ENCODE measurements at regions not wholly inside any gene's neighbourhood (a gene's known extent, or its start where the extent isn't known, plus 50 kb on each side); places are given as distances from the start of the nearest gene placed in this dataset.

DNA sequence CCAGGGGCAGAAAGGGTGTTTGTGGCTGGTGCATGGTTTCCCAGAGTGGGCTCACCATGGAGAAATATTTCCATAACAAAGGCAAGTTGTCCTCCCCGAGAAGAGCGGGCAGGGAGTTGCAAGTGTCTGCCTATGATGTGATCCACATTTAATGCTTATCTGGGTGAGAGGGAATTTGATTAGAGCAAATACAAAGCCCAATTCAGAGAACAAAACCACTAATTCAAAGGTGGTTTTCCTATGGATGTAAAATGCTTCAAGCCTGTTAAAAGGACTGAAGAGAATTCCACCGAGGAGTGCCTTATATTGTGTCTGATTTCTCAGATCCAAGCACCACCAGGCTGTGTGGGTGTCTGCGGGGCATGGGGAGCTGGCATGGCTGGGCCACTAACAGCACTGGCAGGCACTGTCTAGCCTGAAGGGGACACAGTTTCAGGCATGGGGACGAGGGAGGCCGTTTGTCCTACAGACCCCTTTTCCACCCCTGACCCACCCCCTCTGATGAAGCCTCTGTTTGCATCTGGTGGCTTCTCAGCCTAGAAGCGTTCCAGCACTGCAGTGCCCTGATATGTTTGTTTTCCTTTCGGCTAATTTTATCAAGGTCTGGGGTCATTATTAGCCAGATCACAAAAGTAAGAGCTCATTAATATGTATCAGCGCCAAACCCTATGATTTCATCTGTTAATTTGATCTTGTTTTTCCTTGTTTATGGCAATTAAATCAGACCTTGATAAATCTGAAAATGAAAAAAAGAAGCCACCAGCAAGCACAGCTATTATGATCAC, 357.3 kb downstream of the HRH4 start:
- no peaks in the 10 kb centered on the region for H3K9me3 ChIP-seq
- H3K27me3 ChIP-seq, result no peaks in the 10 kb centered on the region
- no peaks in the 10 kb centered on the region for H3K4me1 ChIP-seq
- no peak overlapping the region for H3K4me3 ChIP-seq
- TF ChIP-seq POLR2A (IDR thresholded peaks at IDR 0.05) (no peak), CTCF (IDR thresholded peaks at IDR 0.05) (no peak)
- intact Hi-C loops (cut with DNase I; ENCODE audit: low total_unique reads), result no loop called here
- no peaks in the 10 kb centered on the region for H3K36me3 ChIP-seq
- no peak overlapping the region for H3K27ac ChIP-seq
- DNase-seq, result no peak

- no peaks in the 10 kb centered on the region for H3K27me3 ChIP-seq
- no peak overlapping the region for H3K4me3 ChIP-seq
- intact Hi-C loops (cut with DNase I; ENCODE audit: low total_unique reads), result no loop called here
- no peak overlapping the region for H3K27ac ChIP-seq
- H3K9me3 ChIP-seq, result no peaks in the 10 kb centered on the region
- no peaks in the 10 kb centered on the region for H3K36me3 ChIP-seq
- no peaks in the 10 kb centered on the region for H3K4me1 ChIP-seq
- TF ChIP-seq POLR2A (IDR thresholded peaks at IDR 0.05), result no peak
- TF ChIP-seq CTCF (IDR thresholded peaks at IDR 0.05), result no peak
- no peak for DNase-seq
Measured at GRCh38 chr18:24818441-24818840, 358.0 kb downstream of the HRH4 start.

GRCh38 chr18:24819141-24819890, 358.9 kb downstream of the HRH4 start:
- H3K27me3 ChIP-seq, result no peaks in the 10 kb centered on the region
- intact Hi-C loops (cut with DNase I; ENCODE audit: low total_unique reads), result no loop called here
- DNase-seq, result no peak
- H3K9me3 ChIP-seq, result no peaks in the 10 kb centered on the region
- TF ChIP-seq CTCF (IDR thresholded peaks at IDR 0.05), result no peak
- no peaks in the 10 kb centered on the region for H3K4me1 ChIP-seq
- no peak overlapping the region for H3K27ac ChIP-seq
- H3K4me3 ChIP-seq, result no peak overlapping the region
- H3K36me3 ChIP-seq, result no peaks in the 10 kb centered on the region

DNA sequence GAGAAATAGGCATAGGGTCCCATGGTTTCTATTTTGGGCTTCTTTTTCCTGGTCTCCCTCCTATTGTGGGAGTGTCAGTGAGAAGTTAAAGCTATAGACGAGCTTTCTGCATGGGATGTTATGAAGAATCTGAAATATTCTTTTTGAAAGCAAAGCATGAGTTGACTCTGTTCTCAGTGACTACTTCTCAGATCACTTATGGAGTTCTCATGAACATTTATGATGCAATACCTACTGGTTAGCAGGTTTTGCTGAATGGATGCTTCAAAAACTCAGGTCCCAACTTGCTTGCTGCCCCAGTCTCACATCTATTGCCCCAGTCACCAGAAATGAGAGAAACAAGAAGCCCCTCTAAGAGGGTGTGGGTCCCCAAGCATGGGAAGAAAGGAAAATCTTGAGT, 365.0 kb downstream of the HRH4 start:
- H3K9me3 ChIP-seq, result no peaks in the 10 kb centered on the region
- H3K4me3 ChIP-seq, result no peak overlapping the region
- no peaks in the 10 kb centered on the region for H3K4me1 ChIP-seq
- intact Hi-C loops (cut with DNase I; ENCODE audit: low total_unique reads), result no loop called here
- H3K27me3 ChIP-seq, result no peaks in the 10 kb centered on the region
- no peaks in the 10 kb centered on the region for H3K36me3 ChIP-seq
- TF ChIP-seq POLR2A (IDR thresholded peaks at IDR 0.05) (no peak), CTCF (IDR thresholded peaks at IDR 0.05) (no peak)
- H3K27ac ChIP-seq, result no peak overlapping the region
- DNase-seq, result no peak

DNA sequence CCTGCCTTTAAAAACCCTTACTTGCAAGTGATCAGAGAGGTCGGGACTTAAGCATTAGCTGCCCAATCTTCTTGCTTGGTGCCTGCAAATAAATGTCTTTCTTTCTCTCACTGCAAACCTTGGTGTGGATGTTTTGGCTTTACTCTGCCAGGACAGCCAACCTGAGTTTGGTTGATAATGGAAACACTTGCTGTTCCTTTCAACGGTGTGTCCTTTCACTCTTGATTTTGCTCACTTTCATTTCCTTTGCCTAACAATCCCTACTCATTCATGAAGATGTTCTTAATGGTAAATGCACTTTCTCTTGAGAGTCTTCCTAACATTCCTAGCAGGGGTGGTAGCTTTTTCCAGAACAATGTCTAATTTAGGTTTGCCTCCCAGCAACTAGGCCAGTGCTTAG, 366.2 kb downstream of the HRH4 start:
- no peak for DNase-seq
- intact Hi-C loops (cut with DNase I; ENCODE audit: low total_unique reads), result no loop called here
- Histone ChIP-seq H3K4me3 (no peak overlapping the region), H3K9me3 (no peaks in the 10 kb centered on the region), H3K27ac (no peak overlapping the region), H3K4me1 (no peaks in the 10 kb centered on the region), H3K27me3 (no peaks in the 10 kb centered on the region), H3K36me3 (no peaks in the 10 kb centered on the region)
- TF ChIP-seq POLR2A (IDR thresholded peaks at IDR 0.05) (no peak), CTCF (IDR thresholded peaks at IDR 0.05) (no peak)

All from uterus (tissue), 3 donors.